GM23338 (cell line): ENCODE measurements at regions not wholly inside any gene's neighbourhood (a gene's known extent, or its start where the extent isn't known, plus 50 kb on each side); places are given as distances from the start of the nearest gene placed in this dataset.

Experiments used
- ATAC-seq: fragments of 200-7000 bp; cut with Tn5 transposase; 3 replicates; pipeline ENCODE4 v1.9.1; 2020
- DNase-seq: peaks from one replicate; pipeline ENCODE4 v3.0.0-alpha.2; 2015; ENCODE audit warnings: low spot score
- H2AFZ ChIP-seq: fragments of 200-600 bp; sonication (generic); 2 replicates; pipeline ENCODE4 v1.8.0; 2016; ENCODE audit warnings: antibody characterized with exemption, mild to moderate bottlenecking, moderate library complexity
- H3F3A ChIP-seq: fragments of 200-600 bp; sonication (generic); replicated peaks from 2 replicates; pipeline ENCODE4 v1.8.0; 2017; ENCODE audit warnings: antibody characterized with exemption, mixed run types, low read depth
- H3K27ac ChIP-seq: fragments of 200-600 bp; sonication (generic); 2 replicates; pipeline ENCODE4 v1.6.1; 2016; ENCODE audit warnings: low read depth
- H3K27me3 ChIP-seq: fragments of 200-600 bp; sonication (generic); 2 replicates; pipeline ENCODE4 v1.8.0; 2016; ENCODE audit warnings: mild to moderate bottlenecking, mixed run types, moderate library complexity; ENCODE audit not compliant: insufficient read depth
- H3K36me3 ChIP-seq: fragments of 200-600 bp; sonication (generic); 2 replicates; pipeline ENCODE4 v1.8.0; 2016; ENCODE audit warnings: mild to moderate bottlenecking; ENCODE audit not compliant: insufficient read depth
- H3K4me1 ChIP-seq: fragments of 200-600 bp; sonication (generic); 2 replicates; pipeline ENCODE4 v1.8.0; 2016; ENCODE audit warnings: mild to moderate bottlenecking, moderate library complexity; ENCODE audit not compliant: insufficient read depth
- H3K4me2 ChIP-seq: fragments of 200-600 bp; sonication (generic); 2 replicates; pipeline ENCODE4 v1.7.1; 2017; ENCODE audit warnings: mixed run types
- H3K4me3 ChIP-seq: fragments of 200-600 bp; sonication (generic); 2 replicates; pipeline ENCODE4 v1.6.1; 2016; ENCODE audit warnings: mixed run types
- H3K79me2 ChIP-seq: fragments of 200-600 bp; sonication (generic); replicated peaks from 2 replicates; pipeline ENCODE4 v1.8.0; 2017; ENCODE audit warnings: mild to moderate bottlenecking; ENCODE audit not compliant: insufficient read depth
- H3K9me2 ChIP-seq: fragments of 200-600 bp; sonication (generic); 2 replicates; pipeline ENCODE4 v1.8.0; 2017; ENCODE audit not compliant: insufficient read depth
- H4K20me1 ChIP-seq: fragments of 200-600 bp; sonication (generic); replicated peaks from 2 replicates; pipeline ENCODE4 v1.8.0; 2017; ENCODE audit warnings: mild to moderate bottlenecking; ENCODE audit not compliant: insufficient read depth
- H3K27ac Mint-ChIP-seq: 2 replicates; pipeline ENCODE4 v1.8.0; 2020; ENCODE audit warnings: inconsistent platforms, mild to moderate bottlenecking, moderate library complexity, mixed read lengths
- H3K27me3 Mint-ChIP-seq: 3 replicates; pipeline ENCODE4 v1.8.0; 2022; ENCODE audit warnings: low read depth, mild to moderate bottlenecking, moderate library complexity, mixed read lengths, inconsistent platforms; ENCODE audit not compliant: insufficient read depth, poor library complexity
- H3K36me3 Mint-ChIP-seq: 3 replicates; pipeline ENCODE4 v1.8.0; 2021; ENCODE audit warnings: low read depth, mild to moderate bottlenecking, inconsistent platforms, moderate library complexity, mixed read lengths
- H3K4me1 Mint-ChIP-seq: 3 replicates; pipeline ENCODE4 v1.8.0; 2020; ENCODE audit warnings: mild to moderate bottlenecking, inconsistent platforms, mixed read lengths
- H3K4me3 Mint-ChIP-seq: 3 replicates; pipeline ENCODE4 v1.8.0; 2021; ENCODE audit warnings: moderate library complexity, mild to moderate bottlenecking, inconsistent platforms, mixed read lengths
- H3K9me3 Mint-ChIP-seq: 3 replicates; pipeline ENCODE4 v1.8.0; 2020; ENCODE audit warnings: moderate library complexity, mild to moderate bottlenecking, inconsistent platforms, mixed read lengths
- CREB1 ChIP-seq: fragments of 250-450 bp; sonication (Bioruptor Pico); IDR thresholded peaks from 2 replicates; pipeline ENCODE4 v1.5.0; 2020; ENCODE audit warnings: low read depth, mild to moderate bottlenecking, moderate library complexity
- CTCF ChIP-seq, 2 experiments: fragments of 200-600 bp in 1 of 2; sonication (generic) in 1 of 2; conservative IDR thresholded peaks; 2 replicates each; pipeline versions ENCODE4 v1.5.1 to v1.6.1; 2016 to 2017; ENCODE audit warnings: antibody characterized with exemption in 2 of 2, low read depth in 2 of 2, mild to moderate bottlenecking in 2 of 2, moderate library complexity in 1 of 2
- ETS1 ChIP-seq: IDR thresholded peaks from 2 replicates; pipeline ENCODE4 v1.6.1; 2016; ENCODE audit warnings: antibody characterized with exemption
- EZH2 ChIP-seq: fragments of 200-600 bp; sonication (generic); IDR thresholded peaks from one replicate; pipeline ENCODE4 v1.8.0; 2017; ENCODE audit warnings: antibody characterized with exemption, mild to moderate bottlenecking, low read depth; ENCODE audit not compliant: unreplicated experiment
- EZH2phosphoT487 ChIP-seq: fragments of 200-600 bp; sonication (generic); IDR thresholded peaks from one replicate; pipeline ENCODE4 v1.8.1; 2018; ENCODE audit warnings: antibody characterized with exemption; ENCODE audit not compliant: unreplicated experiment
- JUNB ChIP-seq: IDR thresholded peaks from one replicate; pipeline ENCODE4 v1.6.1; 2016; ENCODE audit warnings: antibody characterized with exemption; ENCODE audit not compliant: unreplicated experiment
- NANOG ChIP-seq: IDR thresholded peaks from 2 replicates; pipeline ENCODE4 v1.6.1; 2016; ENCODE audit warnings: antibody characterized with exemption, borderline replicate concordance
- POLR2AphosphoS5 ChIP-seq: IDR thresholded peaks from 2 replicates; pipeline ENCODE4 v1.6.1; 2016; ENCODE audit warnings: antibody characterized with exemption, low read depth
- REST ChIP-seq: IDR thresholded peaks from one replicate; pipeline ENCODE4 v1.6.1; 2018; ENCODE audit warnings: antibody characterized with exemption; ENCODE audit not compliant: unreplicated experiment
- STAT1 ChIP-seq: IDR thresholded peaks from one replicate; pipeline ENCODE4 v1.6.1; 2016; ENCODE audit warnings: antibody characterized with exemption; ENCODE audit not compliant: unreplicated experiment
- ZNF114 ChIP-seq: fragments of 250-450 bp; sonication (Bioruptor Pico); IDR thresholded peaks from 2 replicates; pipeline ENCODE4 v1.5.0; 2020; ENCODE audit warnings: mild to moderate bottlenecking, moderate library complexity
- ZNF331 ChIP-seq: fragments of 250-450 bp; sonication (Bioruptor Pico); IDR thresholded peaks from 2 replicates; pipeline ENCODE4 v1.5.0; 2020; ENCODE audit warnings: low read depth, mild to moderate bottlenecking, moderate library complexity
- TF ChIP-seq, protein P1 (sequence below): fragments of 250-450 bp; sonication (Bioruptor Pico); IDR thresholded peaks from 2 replicates; pipeline ENCODE4 v1.5.0; 2020; ENCODE audit warnings: mild to moderate bottlenecking, moderate library complexity

DNA sequence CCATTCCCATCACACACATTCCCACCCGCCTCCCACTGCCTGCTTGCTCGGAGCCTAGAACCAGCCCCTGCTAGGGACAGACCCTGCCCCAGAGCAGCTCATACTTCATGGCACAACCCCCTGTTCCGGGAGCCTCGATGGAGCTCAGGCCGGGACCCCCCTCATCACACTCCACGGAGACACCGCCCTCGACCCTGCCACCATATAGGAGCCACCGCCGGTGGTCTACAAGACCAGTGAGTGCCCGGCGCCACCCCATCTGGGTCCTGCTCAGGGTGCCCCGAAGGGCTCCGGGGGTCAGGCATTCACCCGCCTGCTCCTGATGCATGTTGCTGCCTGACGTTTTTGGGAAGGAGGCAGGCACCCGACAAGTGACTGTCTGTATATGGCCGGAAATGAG is 65.5 kb upstream of the RXRA start:
- ATAC-seq (no peak), DNase-seq (no peak)
- Histone ChIP-seq H3F3A (no peaks in the 10 kb centered on the region), H3K9me2 (no peaks in the 10 kb centered on the region), H3K27ac (no peak overlapping the region), H3K27me3 (no peaks in the 10 kb centered on the region), H3K4me3 (no peak overlapping the region), H3K79me2 (no peaks in the 10 kb centered on the region), H4K20me1 (no peaks in the 10 kb centered on the region), H3K4me1 (no peaks in the 10 kb centered on the region), H2AFZ (no peak overlapping the region), H3K36me3 (no peaks in the 10 kb centered on the region), H3K4me2 (no peak overlapping the region)
- Mint-ChIP-seq H3K27ac (no peak overlapping the region), H3K4me1 (peaks cover 3% of the 10 kb centered on the region; the same call in 2 of the 3 replicates), H3K36me3 (no peaks in the 10 kb centered on the region; the same call in 2 of the 3 replicates), H3K27me3 (peaks cover 9% of the 10 kb centered on the region), H3K9me3 (no peaks in the 10 kb centered on the region), H3K4me3 (no peak overlapping the region)
- TF ChIP-seq EZH2phosphoT487: no peak
- TF ChIP-seq STAT1: no peak
- no peak for TF ChIP-seq EZH2
- no peak for TF ChIP-seq POLR2AphosphoS5
- no peak for TF ChIP-seq NANOG
- TF ChIP-seq REST: no peak
- no peak for TF ChIP-seq JUNB
- no peak for TF ChIP-seq ETS1
- TF ChIP-seq, protein P1, sequence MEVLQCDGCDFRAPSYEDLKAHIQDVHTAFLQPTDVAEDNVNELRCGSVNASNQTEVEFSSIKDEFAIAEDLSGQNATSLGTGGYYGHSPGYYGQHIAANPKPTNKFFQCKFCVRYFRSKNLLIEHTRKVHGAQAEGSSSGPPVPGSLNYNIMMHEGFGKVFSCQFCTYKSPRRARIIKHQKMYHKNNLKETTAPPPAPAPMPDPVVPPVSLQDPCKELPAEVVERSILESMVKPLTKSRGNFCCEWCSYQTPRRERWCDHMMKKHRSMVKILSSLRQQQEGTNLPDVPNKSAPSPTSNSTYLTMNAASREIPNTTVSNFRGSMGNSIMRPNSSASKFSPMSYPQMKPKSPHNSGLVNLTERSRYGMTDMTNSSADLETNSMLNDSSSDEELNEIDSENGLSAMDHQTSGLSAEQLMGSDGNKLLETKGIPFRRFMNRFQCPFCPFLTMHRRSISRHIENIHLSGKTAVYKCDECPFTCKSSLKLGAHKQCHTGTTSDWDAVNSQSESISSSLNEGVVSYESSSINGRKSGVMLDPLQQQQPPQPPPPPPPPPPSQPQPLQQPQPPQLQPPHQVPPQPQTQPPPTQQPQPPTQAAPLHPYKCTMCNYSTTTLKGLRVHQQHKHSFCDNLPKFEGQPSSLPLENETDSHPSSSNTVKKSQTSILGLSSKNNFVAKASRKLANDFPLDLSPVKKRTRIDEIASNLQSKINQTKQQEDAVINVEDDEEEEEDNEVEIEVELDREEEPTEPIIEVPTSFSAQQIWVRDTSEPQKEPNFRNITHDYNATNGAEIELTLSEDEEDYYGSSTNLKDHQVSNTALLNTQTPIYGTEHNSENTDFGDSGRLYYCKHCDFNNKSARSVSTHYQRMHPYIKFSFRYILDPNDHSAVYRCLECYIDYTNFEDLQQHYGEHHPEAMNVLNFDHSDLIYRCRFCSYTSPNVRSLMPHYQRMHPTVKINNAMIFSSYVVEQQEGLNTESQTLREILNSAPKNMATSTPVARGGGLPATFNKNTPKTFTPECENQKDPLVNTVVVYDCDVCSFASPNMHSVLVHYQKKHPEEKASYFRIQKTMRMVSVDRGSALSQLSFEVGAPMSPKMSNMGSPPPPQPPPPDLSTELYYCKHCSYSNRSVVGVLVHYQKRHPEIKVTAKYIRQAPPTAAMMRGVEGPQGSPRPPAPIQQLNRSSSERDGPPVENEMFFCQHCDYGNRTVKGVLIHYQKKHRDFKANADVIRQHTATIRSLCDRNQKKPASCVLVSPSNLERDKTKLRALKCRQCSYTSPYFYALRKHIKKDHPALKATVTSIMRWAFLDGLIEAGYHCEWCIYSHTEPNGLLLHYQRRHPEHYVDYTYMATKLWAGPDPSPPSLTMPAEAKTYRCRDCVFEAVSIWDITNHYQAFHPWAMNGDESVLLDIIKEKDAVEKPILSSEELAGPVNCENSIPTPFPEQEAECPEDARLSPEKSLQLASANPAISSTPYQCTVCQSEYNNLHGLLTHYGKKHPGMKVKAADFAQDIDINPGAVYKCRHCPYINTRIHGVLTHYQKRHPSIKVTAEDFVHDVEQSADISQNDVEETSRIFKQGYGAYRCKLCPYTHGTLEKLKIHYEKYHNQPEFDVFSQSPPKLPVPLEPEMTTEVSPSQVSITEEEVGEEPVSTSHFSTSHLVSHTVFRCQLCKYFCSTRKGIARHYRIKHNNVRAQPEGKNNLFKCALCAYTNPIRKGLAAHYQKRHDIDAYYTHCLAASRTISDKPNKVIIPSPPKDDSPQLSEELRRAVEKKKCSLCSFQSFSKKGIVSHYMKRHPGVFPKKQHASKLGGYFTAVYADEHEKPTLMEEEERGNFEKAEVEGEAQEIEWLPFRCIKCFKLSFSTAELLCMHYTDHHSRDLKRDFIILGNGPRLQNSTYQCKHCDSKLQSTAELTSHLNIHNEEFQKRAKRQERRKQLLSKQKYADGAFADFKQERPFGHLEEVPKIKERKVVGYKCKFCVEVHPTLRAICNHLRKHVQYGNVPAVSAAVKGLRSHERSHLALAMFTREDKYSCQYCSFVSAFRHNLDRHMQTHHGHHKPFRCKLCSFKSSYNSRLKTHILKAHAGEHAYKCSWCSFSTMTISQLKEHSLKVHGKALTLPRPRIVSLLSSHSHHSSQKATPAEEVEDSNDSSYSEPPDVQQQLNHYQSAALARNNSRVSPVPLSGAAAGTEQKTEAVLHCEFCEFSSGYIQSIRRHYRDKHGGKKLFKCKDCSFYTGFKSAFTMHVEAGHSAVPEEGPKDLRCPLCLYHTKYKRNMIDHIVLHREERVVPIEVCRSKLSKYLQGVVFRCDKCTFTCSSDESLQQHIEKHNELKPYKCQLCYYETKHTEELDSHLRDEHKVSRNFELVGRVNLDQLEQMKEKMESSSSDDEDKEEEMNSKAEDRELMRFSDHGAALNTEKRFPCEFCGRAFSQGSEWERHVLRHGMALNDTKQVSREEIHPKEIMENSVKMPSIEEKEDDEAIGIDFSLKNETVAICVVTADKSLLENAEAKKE (CRISPR knock-in tag): no peak
- no peak for TF ChIP-seq ZNF331
- no peak for TF ChIP-seq CREB1
- TF ChIP-seq ZNF114 (CRISPR knock-in tag): no peak
- TF ChIP-seq CTCF (conservative IDR thresholded peaks at IDR 0.05; ENCODE audit: low read depth in 2 of 2): no peak
